NCI-H128 (cell line): ENCODE measurements at regions not wholly inside any gene's neighbourhood (a gene's known extent, or its start where the extent isn't known, plus 50 kb on each side); places are given as distances from the start of the nearest gene placed in this dataset.

Experiments
- DNase-seq: peaks from one replicate; lab custom pipeline; 2025; ENCODE audit not compliant: unreplicated experiment; lab: John Stamatoyannopoulos, UW

DNA sequence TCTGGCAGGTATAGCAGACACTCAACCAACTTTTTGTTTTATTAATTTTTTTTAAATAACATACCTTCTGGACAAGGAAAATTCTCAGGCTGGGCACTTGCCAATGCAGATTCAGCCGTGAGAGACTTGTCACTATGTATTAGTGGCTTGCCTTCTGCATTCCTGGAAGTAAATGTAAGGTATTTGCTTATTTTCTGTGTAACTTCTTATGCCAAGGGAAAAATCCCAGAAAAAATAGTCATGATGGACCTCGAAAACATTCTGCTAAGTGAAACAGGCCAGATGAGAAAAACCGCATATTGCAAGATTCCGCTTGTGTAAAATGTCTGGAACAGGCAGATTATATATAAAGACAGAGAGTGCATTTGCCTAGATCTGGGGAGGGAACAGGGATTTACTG, 260.3 kb upstream of the DAPK1 start:
- DNase-seq, result no peak

DNA sequence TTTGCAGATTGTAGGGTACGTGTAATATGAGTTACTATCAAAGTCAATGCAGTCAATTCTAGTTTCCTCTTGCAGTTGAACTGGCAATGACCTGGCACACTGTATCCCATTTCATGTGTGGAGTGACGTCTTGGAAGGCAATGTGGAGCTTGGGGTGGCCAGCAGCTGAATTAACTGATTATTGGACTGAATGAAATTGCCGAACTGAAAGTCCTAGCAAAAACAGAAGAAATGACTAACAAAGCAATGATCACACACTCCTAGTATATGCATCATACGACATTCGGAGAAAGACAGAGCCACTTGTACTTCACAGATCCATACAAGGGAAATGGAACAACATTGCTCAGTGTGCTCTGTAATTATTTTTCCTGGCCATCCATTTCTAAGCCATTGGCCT, 259.1 kb upstream of the DAPK1 start:
- DNase-seq, result no peak

DNA sequence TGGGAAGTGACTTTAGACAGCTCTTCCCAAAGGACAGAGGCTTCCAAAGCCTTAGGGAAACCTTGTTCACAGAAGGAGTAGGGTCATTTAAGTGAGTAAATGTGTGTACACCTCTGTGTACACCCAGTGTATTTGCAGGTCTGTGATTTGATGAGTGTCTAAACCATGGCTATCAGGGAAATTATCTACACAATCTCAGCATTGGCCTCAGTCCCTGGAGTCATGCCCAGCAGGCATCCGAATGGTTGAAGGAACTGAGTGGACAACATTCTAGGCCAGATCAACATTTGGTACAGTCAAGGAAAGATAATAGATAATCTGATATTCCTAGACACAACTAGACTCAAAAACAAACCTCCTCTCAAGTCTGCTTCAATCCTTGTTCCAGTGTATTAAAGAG, 258.4 kb upstream of the DAPK1 start:
- no peak for DNase-seq

DNA sequence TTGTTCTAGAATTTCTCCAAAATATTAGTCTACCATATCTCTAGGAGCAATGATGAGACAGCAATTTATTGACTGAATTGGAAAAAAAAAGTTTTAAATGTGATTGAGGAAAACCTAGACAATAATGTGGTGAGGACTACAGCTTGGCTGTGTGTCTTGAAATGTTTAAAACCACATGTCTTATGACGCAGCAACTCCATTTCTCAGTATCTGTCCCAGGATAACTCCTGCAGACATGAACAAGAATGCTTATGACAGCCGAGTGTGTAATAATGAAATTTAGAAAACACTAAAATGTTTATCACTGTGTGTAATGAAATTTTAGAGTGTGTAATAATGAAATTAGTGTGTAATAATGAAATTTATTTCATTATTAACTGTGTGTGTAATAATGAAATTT, 254.1 kb upstream of the DAPK1 start:
- DNase-seq, result no peak

DNA sequence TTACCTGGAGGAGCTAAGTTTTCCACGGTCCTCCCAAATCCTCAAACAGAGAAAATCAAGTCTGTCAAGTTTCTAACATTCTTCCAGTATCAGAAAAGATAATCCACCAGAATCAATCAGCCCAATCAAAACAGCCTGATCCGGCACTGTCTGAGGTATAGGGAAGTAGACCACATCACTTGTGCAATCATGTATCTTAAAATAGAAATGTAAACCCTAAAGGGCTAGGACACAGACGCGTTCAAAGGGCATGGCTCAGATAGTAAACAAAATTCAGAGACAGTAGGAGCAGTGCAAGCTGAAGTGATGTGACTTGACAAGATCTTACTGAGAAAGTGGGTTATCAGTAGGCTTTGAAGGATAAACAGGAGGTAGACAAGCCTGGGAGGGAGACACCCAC, 252.4 kb upstream of the DAPK1 start:
- DNase-seq, result no peak

DNA sequence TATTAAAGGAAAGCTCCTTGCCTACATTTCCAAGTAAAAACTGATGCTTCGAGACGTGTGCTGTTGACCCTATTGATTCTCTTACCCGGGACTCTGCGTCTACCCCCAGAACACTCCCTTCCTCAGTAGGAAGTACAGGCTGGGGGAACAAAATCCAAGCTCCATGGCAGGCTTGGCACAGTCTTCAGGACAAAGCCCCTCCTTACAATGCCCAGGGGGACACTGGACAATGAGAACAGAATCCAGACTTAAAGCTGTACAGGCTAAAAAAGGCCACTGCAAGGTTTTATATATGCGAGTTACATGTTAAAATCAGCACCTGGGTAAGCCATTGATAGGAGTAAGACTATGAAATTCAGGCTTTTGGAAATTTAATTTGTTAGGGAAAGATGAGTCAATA, 250.6 kb upstream of the DAPK1 start:
- DNase-seq, result no peak

DNA sequence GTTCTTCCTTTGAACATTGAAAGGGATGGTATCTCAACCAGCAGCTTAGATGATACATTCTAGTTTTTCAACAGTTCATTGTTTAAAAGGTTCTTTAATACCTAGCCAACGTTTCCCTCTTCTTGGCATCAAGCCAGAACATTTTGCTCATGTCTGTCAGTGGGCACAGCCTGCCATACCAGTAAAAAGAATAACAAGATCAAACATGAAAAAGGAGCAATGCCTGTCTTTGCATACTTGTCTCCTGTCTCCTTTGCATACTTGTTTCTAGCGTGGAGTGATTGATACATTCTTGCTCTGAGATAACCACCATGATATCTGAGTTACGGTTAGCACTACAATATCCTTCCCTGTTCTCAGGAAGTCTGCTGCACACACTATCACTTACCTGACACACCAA, 248.6 kb upstream of the DAPK1 start:
- DNase-seq, result no peak

DNA sequence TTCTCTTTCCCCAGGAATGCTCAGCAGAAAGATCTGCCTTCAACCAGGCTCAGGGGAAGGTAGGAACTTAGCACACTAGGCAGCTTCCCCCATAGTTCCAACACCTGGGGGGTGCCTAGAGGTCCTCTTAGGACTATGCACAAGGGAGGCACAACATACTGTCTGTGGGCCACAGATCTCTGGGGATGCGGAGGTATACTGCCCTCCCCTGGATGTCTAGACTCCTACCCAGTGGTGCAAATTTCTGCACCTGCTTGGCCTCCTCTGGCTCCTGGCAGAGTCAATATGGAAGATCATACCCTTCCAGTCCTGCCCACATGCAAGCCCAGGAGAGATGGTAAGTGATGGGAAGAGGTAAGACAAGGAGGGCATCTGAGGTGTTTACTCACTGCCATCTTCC, 247.5 kb upstream of the DAPK1 start:
- no peak for DNase-seq

DNA sequence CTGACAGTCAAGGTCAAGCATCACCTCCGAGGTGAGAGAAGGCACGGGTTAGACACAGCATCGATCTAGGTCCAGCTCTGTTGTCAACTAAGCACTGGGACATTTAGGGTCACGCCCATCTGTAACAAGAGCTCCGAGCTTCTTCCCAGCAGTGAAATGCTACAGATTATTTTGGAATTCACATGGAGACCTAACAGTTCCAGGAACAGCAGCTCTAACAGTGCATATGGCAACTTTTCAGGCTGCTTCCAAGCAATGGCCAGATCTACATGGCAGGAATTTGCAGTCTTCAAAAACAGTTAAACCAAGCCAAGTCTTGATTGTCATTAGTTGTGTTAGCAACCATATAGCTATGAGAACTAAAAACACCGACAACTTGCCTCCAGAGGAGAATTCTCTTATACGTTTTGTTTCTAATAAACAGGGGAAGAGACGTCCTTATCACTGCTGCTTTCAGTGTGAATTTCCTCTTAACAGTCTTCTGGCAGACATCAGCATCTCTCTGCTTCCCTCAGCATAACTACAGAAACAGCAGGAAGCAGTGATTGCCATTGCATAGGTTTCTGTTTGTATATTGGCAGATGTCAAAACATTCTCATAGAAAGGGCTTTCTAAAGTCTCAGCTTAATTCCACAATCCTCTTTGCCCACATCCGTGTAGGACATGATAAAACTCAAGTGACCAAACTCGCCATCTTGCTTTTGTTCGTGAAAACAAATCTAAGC, 242.1 kb upstream of the DAPK1 start:
- DNase-seq, result no peak

DNA sequence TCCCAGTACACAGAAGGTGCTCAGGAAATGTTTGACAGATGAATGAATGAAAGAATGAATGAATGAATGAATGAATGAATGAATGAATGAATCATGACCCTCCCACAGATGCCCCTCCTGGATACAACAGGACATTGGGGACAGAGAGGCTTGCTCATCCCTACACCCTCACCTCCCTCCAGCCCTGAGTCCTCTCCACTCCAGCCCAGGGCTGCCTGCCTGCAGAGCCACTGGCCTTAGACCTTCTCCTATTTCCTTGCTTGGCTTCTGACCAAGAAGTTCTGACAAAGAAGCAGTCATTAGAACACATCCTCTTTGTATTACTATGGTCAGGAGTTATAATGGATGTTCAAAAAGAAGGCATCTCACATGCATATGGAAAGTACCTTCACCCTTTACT, 240.7 kb upstream of the DAPK1 start:
- no peak for DNase-seq

DNA sequence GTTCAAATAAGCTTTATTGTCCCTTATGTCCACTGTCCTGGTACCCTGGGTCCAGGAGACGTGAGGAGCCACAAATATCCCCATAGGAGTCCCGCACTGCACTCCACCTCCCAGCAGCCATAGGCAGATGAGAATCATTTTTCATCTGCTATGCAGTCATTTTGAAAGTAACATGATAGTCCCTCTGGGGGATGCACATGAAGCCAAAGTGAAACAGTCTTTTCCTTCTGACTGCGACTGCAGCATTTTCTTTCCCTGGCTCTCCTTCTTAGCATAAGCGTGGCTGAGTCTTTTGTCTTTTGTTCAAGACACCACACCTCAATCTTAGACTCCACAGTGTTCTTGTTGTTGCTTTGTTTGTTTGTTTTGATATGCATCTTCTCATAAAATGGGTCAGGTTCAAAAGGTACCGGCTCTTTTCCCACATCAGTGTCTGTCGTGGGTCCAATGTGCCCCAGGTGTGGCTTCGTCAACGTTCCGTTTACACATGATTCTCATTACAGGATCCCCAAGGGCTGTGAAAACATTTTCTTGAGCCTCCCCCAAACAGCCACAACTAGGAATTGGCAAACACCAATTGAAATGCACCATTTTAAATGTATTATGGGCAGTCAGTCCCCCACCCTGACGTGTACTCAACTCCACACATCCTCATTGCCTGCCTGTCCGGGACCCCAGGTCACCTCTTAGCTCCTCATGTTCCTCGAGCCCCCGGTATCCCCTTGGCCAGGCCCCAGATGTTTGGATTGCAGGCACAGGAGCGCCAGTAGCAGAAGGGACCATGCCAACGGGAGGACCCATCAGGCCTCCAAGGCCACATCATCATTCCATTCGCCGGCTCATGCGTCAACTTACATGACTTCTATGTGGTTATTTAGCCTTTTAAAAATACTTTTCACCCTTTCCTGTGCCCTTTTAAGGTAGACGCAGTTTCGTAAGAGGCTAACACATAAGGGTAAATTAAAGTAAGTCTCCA, 237.8 kb upstream of the DAPK1 start:
- no peak for DNase-seq

DNA sequence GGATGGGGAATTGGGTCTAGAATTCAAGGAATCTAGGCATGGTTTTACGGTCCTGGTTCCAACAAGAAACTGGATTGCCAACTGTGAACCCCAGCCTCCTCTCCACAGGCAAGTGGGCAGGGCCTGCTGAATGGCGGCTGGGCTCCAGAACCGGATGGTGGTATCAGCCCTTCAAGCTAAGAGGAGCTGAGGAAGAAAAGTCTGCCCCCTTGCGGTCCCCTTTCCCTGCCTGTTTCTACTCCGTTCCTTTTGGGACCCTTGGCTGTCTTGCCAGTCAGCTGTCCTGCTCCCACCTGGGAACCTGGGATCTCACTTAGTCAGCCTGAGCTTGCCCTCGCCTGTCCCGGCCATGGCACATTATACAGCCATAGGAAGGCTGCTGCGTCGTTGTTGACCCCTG, 234.4 kb upstream of the DAPK1 start:
- no peak for DNase-seq

DNA sequence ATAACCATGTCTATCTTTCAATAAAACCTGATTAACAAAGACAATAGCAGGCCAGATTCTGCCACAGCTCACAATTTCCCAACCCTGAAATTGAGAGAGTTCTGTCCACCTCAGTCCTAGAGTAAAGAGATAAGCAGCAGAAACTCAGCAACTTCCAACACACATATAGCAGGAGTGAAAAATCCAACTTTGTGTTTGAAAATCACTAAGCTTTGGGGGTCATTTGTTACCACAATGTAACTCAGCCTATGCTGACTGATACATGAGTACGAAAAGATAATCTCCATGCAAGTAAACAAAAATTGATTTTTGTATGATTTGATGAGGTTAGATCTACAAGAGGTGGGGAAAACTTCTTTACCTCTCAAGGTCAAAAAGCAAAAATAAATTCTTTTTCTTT, 231.0 kb upstream of the DAPK1 start:
- DNase-seq, result no peak

DNA sequence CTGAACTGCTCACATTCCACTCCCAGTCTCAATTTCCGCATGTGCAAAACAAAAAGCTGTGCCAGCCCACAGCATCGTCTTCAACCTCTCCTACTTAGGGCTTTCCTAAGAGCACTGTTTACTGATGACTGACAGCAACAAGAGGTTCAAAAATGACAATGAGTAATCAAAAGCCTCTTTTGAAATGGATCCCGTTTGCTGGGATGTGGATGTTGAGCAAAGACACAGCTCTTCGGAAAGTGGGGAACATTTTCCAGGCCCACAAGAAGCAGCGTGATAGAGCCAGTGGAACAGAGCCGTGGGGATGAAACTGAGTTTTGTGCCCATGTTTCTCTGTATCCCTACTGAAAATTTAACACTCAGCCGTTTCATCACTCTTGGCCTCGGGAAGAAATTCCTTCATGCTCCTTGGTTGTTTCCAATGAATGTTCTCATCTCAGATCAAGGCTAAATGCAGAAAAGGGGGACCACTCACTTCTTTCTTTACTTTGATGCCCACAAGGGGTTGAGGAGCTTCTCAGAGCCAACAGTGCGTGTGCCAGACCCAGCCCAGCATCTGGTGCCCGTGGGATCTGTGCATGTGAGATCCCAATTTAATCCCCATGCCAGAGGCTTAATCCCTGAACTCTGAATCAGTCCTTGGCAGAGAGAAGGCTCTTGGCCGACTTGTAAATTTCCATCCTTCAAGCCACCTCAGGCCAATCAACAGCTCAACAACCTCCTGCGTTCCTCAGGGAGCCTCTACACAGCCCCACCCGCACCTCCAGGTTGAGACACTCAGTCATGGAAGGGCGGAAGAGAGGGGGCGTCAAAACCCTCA, 230.2 kb upstream of the DAPK1 start:
- DNase-seq, result no peak

DNA sequence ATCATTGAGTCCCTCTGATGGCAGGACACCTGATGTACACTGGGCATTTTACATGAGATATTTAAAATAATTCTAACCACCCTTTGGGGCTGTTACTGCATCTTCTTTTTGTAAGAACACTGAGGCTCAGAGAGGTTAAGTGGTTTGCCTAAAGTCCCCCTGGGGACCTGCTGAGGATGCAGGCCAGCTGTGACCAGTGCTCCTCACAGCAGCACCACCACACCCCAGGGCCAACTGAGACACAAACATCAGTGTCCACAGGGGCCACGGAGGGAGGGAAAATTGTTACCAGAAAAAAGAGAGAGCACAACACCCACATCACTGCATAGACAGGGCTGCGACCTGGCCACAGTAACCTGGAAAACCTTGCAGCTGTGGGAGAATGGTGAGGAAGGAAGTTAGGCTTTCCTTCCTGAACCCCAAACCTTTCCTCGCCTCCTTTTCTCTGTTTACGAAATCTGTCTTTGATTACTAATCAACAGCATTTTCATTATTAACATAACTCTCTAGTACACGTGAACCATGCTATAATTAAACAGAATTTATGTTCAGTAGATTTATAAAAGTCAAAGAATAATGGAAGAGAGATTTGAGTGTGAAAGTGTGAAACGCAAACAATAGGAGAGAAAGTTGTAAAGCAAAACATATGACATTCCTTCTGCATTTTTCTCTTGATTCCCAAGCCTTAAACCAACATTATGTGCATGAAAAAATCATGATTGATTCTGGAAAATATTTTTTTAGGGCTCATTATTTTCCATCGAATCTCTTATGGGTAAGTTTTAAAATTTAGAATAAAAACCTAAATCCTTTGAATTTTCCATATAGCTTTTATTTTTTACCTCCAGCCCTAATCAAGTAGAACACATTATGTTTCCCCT, 228.1 kb upstream of the DAPK1 start:
- no peak for DNase-seq

DNA sequence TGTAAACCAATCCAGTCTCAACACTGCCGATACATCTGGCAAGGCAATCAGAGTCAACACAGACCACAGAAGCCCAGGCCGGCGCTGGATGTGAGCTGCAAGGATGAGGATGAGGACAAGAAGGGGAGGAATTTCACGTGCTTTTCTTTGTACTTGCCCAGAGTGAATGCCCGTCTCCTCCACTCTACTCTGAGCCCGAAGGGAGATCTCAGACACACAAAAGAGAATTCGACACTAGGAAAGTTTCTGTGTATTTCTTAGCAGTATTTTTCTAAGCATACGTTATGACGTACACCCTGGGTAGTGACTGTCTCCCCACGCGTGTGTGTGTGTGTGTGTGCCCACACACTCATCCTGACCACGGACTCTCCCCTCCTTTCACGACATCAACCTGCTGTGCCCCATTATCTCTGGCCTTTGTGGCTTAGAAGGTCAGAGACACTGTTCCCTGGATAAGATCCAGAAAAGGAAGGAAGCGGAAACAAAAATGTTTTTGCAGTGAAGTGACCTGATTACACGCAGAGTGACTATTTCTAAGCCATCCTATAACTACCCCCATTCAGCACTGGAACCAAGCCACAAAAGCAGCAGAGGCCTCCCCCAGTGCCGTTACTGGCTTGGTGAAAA, 227.3 kb upstream of the DAPK1 start:
- DNase-seq, result no peak

DNA sequence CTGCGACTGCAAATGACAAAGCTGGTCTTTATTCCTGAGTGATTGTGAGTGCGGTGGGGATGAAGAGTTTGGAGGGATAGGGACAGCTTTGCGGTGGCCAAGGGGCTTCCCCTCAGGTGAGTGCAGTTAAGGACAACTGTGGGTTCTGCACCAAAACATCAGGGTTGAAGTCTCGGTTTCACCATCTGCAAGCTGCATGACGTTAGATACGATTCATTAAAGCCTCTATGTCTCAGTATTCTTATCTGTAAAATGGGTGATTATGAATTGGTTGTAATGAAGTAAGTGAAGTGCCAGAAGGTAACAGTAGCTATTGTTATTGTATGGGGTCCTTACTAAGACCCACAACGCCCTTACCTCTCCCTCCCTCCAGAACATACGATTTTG, 226.8 kb upstream of the DAPK1 start:
- DNase-seq, result no peak

DNA sequence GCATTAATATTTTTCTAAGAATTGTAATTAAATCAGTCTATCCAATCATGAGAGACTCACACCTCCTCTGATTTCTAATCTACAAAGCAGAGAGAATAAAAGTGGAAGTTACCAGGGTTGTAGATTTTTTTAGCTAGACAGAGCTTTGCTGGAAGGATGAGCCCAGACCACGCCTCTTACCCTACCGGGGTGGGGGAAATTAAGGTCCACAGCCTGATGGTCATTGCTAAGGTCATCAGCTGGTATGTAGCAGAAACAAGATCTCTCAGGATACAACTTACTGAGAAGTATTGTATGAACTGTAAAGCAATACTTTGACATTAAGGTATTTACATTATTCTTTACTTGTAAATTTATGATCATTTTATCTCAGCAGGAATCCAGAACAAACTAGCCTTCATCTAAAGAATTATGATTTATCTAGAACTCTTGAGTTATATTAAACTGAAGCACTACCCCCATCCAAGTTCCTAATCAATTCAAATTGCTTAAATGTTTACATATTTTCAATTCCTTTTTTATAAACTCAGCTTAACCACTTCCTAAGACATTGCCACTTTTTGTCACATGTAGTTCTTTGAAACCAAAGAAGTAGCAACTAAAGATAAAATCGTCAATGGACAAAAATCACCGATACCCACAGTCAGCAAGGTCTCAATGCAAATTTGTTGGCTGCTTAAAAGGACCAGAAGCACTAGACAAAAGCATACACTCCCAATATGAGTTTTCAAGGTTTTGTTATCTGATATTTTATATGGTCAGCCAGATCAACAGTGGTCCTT, 225.8 kb upstream of the DAPK1 start:
- DNase-seq, result no peak

DNA sequence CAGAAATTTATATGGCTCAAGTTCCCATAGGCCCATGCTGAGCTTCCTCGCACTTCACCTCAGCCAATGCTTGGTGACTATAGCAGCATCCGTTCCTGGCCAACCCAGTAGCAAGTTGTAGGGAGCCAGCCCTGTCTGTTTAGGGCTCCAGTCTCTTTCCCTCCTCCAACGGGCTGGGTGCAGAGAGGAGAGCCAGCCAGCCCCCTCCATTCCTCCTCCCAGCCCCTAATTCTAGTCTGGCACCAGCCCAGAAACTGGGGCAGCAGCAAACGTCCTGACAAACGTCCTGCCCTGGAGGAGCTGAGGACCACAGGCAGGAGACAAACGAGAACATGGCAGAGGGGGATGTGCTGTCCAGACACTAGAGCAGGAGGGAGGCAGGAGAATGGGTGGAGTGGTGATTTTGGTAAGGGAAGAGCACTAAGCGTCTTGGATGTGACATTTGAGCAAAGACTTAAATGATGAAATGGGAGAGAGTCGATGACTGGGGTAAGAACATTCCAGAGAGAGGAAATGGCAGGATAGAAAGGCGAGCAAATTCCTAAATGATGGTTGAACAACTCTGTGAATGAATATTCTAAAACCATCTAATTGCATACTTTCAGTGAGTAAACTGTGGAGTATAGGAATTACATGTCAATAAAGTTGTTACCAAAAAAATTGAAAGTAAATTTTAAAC, 222.5 kb upstream of the DAPK1 start:
- DNase-seq, result no peak
